ENCODE measurements at regions not wholly inside any gene's neighbourhood (a gene's known extent, or its start where the extent isn't known, plus 50 kb on each side); places are given as distances from the start of the nearest gene placed in this dataset.
"Not testable (repeated sequence)": the region's sequence is repeated elsewhere in the genome, so short reads cannot be mapped to it uniquely, and the experiment has no call there.

GRCh38 chr2:187658952-187659525, 104.8 kb upstream of the TFPI start:
- intact Hi-C loops (cut with DNase I) = no loop called here
- DNase-seq = no peak

- DNase-seq; intact Hi-C loops (cut with DNase I): not testable (repeated sequence)
Observed at GRCh38 chr2:187676050-187676449, 121.8 kb upstream of the TFPI start.

- intact Hi-C loops (cut with DNase I) = no loop called here
- DNase-seq = no peak
Observed at GRCh38 chr2:187679454-187679853, 125.2 kb upstream of the TFPI start.

- no peak for DNase-seq
Observed at GRCh38 chr2:187684174-187684573, 129.9 kb upstream of the TFPI start.

GRCh38 chr2:187686416-187687024, 132.3 kb upstream of the TFPI start:
- intact Hi-C loops (cut with DNase I) = no loop called here
- DNase-seq = no peak

More at GRCh38 chr2:187684174-187684573, 129.9 kb upstream of the TFPI start:
- intact Hi-C loops (cut with DNase I) = no loop called here

GRCh38 chr2:187687585-187687984, 133.3 kb upstream of the TFPI start:
- intact Hi-C loops (cut with DNase I) = no loop called here
- no peak for DNase-seq

GRCh38 chr2:187689372-187689771, 135.1 kb upstream of the TFPI start:
- intact Hi-C loops (cut with DNase I) = no loop called here
- no peak for DNase-seq

GRCh38 chr2:187693923-187694322, 139.7 kb upstream of the TFPI start:
- DNase-seq = no peak
- intact Hi-C loops (cut with DNase I) = no loop called here

- DNase-seq; intact Hi-C loops (cut with DNase I): not testable (repeated sequence)
Observed at GRCh38 chr2:187696644-187697043, 142.4 kb upstream of the TFPI start.

GRCh38 chr2:187698374-187699110, 144.3 kb upstream of the TFPI start:
- no peak for DNase-seq
- intact Hi-C loops (cut with DNase I) = no loop called here

GRCh38 chr2:187702157-187702556, 147.9 kb upstream of the TFPI start:
- no peak for DNase-seq
- intact Hi-C loops (cut with DNase I) = no loop called here

- intact Hi-C loops (cut with DNase I) = no loop called here
- no peak for DNase-seq
Observed at GRCh38 chr2:187708272-187708671, 154.0 kb upstream of the TFPI start.

- no peak for DNase-seq
- intact Hi-C loops (cut with DNase I) = no loop called here
Observed at GRCh38 chr2:187709065-187709464, 154.8 kb upstream of the TFPI start.

GRCh38 chr2:187710791-187711521, 156.7 kb upstream of the TFPI start:
- DNase-seq = no peak
- intact Hi-C loops (cut with DNase I) = no loop called here

- intact Hi-C loops (cut with DNase I) = no loop called here
- DNase-seq = no peak
Observed at GRCh38 chr2:187715590-187715989, 161.4 kb upstream of the TFPI start.

GRCh38 chr2:187716301-187716700, 162.1 kb upstream of the TFPI start:
- intact Hi-C loops (cut with DNase I) = no loop called here
- no peak for DNase-seq

GRCh38 chr2:187718092-187718491, 163.9 kb upstream of the TFPI start:
- no peak for DNase-seq
- intact Hi-C loops (cut with DNase I) = no loop called here

GRCh38 chr2:187719510-187719909, 165.3 kb upstream of the TFPI start:
- DNase-seq = no peak
- intact Hi-C loops (cut with DNase I) = no loop called here

- intact Hi-C loops (cut with DNase I) = no loop called here
- DNase-seq = no peak
Observed at GRCh38 chr2:187748958-187749357, 194.7 kb upstream of the TFPI start.

GRCh38 chr2:187749804-187750431, 195.7 kb upstream of the TFPI start:
- intact Hi-C loops (cut with DNase I) = no loop called here

More at GRCh38 chr2:187749804-187750431, 195.7 kb upstream of the TFPI start:
- DNase-seq = no peak

Measured in head of caudate nucleus (tissue), 42 donors.